PC-3 (cell line): ENCODE measurements at regions not wholly inside any gene's neighbourhood (a gene's known extent, or its start where the extent isn't known, plus 50 kb on each side); places are given as distances from the start of the nearest gene placed in this dataset.

Experiments
- EZH2phosphoT487 ChIP-seq: fragments of 300-600 bp; sonication (generic); IDR thresholded peaks from 2 replicates; pipeline ENCODE4 v1.6.1; 2018; ENCODE audit warnings: mild to moderate bottlenecking, antibody characterized with exemption, low read length, borderline replicate concordance
- TF ChIP-seq, protein P1 (sequence below): fragments of 300-600 bp; sonication (generic); conservative IDR thresholded peaks from 2 replicates; pipeline ENCODE4 v1.5.1; 2017; ENCODE audit warnings: antibody characterized with exemption, low read depth, mild to moderate bottlenecking, low read length

DNA sequence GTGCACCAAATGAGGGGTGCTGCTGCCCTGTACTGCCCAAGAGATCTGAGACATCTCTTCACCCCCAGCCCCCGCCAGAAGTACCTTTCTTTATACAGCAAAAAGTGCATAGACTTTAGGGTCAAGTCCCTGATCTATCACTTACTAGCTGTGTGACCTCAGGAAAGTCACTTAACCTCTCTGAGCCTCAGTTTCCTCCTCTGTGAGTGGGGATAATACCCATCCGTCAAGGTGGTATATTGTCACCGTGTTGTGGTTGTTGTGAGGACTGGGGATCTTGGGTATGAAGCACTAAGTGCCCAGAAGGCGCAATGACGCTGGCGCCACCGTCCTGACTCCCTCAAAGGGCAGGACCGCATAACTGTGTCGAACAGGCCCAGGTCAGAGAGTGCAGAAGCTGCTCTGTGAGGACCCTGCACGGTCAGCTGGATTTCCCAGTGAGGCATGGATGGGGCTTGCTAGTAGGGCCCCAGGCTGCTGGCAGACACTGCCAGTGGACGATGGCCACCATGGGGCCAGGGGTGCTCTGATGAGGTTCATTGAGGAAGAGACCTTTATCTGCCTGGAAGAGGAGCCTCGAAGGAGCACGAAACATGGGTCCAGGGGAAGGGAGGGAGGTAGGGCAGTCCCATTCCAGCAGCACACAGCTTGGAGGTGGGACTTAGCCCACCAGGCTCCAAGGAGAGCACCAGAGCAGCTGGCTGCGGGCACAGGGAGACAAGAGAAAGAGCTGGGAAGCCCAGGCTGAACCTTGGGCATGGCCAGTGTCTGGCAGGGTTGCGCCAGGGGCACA lies 61.8 kb upstream of the LAPTM4A start:
- TF ChIP-seq, protein P1, sequence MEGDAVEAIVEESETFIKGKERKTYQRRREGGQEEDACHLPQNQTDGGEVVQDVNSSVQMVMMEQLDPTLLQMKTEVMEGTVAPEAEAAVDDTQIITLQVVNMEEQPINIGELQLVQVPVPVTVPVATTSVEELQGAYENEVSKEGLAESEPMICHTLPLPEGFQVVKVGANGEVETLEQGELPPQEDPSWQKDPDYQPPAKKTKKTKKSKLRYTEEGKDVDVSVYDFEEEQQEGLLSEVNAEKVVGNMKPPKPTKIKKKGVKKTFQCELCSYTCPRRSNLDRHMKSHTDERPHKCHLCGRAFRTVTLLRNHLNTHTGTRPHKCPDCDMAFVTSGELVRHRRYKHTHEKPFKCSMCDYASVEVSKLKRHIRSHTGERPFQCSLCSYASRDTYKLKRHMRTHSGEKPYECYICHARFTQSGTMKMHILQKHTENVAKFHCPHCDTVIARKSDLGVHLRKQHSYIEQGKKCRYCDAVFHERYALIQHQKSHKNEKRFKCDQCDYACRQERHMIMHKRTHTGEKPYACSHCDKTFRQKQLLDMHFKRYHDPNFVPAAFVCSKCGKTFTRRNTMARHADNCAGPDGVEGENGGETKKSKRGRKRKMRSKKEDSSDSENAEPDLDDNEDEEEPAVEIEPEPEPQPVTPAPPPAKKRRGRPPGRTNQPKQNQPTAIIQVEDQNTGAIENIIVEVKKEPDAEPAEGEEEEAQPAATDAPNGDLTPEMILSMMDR: no peak
- TF ChIP-seq EZH2phosphoT487: no peak
